ENCODE measurements at regions not wholly inside any gene's neighbourhood (a gene's known extent, or its start where the extent isn't known, plus 50 kb on each side); places are given as distances from the start of the nearest gene placed in this dataset.

DNA sequence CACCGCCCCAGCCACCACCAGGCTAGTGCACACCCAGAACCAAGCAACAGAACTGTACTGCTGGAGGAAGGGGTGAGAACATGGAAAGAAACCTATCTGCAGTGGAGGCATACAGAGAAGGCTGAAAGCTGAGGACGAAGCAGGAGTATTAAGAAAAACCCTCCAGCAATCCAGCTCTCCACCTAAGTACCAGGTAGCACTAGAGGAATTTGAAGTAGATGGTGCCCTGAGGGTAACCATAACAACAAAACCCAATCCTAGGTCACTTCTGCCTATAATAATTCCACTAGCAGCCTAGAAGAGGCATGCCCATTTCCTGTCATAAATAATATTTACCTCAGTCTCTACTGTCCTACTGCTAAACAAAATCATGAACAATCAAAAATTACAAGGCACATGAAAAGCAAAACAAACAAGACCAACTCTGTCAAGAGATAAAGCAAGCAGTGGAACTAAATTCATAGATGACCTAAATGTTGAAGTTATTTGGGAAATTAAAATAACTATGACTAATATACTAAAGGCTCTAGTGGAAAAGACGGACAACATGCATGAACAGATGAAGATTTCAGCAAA, 51.1 kb downstream of the HYCC1 start:
- DNase-seq = no peak

DNA sequence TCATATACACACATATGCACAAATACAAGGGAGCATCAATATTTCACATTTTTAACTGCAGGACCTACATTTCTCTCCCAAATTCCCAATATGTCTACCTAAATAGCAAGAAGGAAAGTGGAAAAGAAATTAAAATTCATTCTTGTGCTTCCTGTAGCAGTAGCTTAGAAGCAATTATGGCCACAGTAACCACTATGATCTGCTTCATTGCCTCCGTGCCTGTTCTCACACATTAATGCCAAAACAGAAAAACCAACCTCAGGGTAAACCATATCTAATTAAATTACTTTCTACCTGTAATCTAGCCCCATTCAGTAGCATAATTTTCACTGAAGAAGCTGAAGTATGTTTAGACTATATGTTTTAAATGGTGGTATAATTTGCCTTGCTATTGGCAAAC, 55.2 kb downstream of the HYCC1 start:
- no peak for DNase-seq

DNA sequence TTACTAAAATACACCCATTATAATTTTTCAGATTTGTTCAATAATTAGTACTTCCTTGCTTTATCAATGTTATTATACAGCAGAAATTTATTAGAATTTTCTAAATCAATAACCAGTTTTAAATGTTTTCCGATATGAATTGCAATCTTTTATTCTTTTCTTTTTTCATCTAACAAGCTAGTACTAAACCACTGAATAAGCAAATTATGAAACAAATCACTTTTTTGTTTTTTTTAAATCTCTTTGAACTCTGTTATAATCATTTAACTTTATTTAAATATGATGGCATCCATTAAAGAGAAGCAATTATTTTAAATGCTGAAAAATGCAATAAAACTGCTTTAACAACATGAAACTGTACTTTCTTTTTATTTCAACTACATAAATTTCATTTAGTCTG, 59.7 kb downstream of the HYCC1 start:
- DNase-seq = no peak

DNA sequence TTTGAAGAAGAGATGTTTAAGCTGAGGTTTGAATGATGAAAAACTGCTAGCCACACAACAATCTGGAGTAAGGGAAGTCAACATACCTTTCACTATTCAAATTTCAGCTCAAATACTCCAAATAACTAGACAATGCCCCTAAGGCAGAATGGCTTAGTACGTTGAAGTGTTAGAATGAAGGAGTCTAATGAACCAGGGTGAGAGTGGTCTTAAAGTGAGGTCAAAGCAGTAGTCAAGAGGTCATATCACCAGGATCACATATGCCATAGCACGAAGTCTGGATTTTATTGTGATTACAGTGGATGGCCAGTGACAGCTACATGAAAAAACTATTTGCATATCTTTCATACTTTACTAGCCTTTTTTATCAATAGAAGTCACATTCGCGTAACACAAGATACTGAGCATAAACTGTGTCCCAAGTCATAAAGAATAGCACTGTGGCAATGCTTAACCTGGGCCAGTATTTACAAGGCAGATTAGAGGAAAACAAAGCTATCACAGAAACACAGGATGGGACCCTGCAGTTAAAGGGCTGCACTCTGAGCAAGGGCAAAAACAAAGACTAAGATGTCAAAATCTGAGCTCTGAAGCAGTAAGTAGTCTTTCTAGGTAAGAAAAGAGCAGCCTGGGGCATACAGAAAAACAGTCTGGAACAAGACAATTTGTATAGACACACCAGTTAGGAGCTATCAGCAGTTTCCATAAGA, 61.5 kb downstream of the HYCC1 start:
- DNase-seq = no peak

DNA sequence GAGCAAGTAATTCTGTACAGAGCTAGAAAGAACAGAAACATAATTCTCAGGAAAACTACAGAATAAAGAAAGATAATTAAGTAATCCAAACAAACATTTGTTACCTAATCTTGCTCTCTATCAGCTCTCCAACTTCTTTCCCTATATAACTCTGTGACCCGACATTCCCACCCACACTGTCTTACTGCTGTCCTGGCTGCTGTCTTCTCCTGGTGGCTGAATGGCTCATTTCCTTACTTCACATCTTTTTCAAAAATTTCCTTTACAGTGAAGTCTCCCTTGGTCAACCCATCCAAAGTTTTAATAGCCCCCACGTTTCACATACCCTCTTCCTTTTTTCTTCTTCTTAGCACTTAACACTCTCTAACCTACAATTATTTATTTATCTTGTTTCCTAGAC, 64.0 kb downstream of the HYCC1 start:
- no peak for DNase-seq

DNA sequence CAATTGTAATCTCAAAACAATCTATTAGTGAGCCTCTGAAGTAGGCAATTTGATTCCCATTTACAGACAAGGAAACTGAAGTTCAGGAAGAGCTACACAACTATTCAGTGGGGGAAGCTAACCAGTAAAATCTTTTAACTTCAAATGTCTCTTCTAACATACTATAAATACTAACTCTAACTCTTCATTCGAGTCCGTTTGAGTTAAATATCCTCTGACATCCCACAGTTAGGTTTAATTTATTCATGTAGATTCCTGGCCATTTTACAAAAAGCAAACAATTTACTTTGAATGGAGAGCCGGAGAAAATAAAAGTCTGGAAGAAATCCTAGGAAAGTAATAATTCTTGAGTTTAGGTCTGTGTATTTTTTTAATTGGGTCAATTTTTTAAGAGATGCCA, 64.7 kb downstream of the HYCC1 start:
- no peak for DNase-seq

DNA sequence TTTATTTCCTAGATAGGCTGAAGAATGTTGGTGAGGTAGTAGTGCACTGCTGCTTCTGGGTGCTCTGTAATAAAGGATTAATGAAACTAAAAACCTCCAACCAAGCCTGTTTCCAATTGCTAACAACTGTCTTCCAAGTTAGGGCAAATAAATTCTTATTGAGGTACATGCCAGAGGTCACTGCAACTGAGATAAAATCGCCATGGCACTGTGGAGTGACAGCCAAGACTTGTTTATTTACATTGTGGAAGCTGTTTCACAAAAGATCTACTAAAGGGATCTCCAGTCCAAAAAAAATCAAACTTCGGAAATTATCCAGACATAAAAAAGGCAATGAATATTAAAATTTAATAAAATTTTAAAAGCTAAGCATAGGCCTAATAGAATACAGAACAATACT, 65.2 kb downstream of the HYCC1 start:
- DNase-seq = no peak

DNA sequence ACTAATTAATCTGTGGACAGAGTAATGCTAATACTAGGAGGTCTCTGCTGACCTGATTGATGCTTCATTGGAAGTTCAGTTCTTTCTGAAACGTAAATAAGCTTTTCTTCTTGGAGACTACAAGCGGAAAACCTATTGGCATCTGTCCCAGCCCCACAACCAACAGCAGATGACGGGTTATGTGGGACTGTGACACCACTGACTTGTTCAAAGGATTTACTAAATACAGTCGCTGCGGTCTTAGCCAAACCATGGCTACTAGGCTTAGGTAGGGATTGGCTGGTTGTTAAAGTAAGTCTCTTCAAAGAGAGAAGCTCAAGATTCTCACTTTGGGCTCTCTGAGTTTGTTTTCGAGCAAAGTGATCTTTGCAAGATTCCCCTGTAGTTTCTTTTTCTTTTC, 68.3 kb downstream of the HYCC1 start:
- DNase-seq = no peak

DNA sequence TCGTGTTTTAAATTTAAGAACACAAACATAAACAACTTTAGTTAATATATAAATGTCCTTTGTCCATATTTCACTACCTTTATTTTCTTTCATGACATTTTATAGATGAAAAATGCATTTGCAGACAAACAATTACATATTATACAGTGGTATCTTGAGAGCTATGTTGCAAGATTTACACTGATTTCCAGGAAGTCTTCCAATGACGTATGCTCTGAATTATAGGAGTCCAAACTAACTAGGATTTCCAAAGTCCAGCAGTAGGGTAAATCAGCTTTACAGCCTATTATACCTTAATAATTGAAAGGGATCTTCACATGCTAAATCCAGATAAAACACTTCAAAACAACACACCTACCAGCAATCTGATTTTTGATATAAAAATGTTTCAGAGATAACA, 69.4 kb downstream of the HYCC1 start:
- DNase-seq = no peak

DNA sequence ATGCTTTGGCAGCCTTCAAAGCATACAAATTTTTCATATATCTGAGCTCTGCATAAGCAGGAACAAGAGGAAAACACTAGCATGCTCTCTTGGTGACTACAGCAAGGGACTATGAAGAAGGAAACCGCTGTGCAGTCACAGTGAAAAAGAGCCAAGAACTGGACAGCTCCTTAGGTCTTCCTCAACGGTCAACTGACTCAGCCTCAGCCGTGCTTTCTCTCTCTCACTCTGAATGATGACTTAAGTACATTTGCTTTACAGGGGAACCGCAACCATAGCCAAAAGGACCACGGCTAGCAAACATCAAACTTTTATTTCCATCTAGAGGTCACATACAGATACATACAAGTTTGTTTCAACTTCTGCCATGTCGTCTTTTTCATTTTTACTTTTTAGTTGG, 69.9 kb downstream of the HYCC1 start:
- no peak for DNase-seq

DNA sequence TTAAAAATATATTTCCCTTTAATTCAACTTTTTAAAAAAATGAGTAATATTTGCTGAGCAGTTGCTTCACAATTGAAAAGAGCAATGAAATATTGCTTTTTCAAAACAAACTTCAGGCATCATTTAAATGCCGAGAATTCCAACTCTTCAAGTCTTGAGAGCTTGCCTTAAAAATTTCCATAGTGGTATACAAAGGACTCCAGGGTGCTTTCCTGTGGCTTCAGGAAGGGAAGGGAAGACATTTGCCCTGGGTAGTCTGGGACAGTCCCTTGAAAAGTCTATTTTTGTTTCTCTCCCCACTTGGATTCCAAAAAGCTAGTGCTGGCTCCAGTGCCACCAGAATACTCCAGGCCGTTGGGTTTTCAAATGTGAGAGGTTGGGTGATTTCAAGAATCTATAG, 71.7 kb downstream of the HYCC1 start:
- no peak for DNase-seq

DNA sequence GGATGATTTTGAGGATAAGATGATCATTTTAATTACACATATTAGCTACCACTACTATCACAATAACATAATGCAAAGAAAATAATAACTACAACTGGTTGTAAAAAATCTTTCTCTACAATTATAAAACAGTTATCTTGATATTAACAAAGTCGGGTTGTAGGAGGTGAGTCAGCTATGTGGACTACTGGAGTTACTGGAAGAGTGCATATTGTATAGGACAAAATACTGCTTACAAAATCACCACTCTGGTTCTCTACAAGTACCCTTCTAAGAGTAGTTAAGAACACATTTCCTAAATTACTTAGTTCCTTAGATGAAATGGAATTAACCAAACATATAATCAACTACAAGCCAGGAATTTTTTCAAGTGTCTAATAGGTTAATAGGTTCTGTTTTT, 74.1 kb downstream of the HYCC1 start:
- no peak for DNase-seq

DNA sequence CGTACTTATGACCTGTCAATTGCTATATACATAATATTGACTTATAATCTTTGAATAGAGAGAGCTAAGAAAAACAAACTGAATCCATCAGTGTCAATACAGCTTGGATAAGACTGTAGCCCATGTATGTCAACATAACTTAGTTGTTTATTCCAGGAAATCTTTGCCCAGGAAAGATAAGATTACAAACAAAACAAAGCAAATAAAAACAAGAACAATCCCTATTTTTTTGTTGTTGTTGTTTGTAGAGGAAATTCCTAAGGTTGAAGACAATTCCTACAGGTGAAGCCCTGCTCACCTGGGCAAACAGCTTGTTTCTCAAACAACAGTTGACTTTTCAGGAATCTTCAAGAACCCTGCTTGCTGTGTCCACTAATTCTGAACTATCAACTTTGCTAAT, 76.0 kb downstream of the HYCC1 start:
- no peak for DNase-seq

DNA sequence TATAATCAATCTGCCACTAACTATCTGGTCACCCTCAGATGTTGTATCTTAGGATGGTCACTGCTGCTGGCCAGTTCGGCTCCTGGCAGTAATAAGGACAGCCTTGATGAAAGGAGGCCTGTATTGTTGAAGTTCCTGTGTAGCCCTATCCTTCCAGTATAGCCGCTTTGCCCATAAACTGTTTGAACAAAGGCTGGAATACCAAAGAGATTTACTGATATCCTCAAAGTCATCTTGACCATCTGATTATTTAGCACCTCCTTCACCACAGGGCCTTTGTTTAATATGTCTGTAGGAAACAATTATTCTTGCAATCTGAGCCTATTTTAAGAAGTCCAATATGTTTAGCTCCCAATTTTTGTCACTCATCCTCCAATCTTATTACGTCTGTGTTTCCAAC, 77.7 kb downstream of the HYCC1 start:
- DNase-seq = no peak

DNA sequence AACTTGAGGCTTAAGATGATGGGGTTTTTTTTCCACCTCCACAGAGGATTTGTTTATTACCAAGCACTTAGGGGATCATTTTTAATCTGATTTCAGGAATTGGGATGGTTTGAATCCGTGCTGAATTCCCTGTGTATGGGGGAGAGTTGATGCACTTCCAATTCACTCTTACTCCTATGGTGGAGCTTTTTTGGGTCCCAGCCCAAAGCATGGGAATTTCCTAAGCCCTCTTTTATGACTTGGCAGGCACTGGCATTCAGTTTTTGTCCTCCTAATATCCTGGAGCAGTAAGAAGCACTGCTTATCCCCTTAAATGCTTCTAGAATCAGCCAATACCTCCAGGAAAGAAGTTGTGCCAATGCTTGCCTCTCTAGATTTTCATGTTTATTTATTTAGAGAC, 78.7 kb downstream of the HYCC1 start:
- no peak for DNase-seq

DNA sequence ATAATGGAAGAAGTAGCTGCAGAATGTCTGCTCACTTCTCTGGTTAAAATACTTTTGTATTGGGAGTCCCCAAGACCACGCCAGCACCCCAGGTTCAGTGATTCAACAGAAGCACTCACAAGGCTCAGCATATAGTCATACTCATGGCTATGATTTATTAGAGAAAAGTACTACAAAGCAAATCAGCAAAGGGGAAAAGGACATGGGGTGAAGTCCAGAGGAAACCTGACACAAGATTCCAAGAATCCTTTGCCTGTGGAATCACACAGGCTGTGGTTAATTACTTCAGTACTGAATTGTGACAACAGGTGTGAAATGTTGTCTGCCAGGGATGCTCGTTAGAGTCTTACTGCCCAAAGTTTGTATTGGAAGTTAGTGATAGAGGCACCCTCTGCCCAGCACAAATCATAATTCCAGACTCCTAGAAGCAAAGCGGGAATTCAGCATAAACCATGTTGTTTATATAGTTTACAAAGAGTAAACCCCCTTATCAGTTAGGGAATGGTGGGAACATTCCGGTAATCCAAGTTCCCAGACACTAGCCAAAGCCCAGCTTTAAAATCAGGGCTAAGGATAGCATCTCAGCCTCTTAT, 79.4 kb downstream of the HYCC1 start:
- no peak for DNase-seq

DNA sequence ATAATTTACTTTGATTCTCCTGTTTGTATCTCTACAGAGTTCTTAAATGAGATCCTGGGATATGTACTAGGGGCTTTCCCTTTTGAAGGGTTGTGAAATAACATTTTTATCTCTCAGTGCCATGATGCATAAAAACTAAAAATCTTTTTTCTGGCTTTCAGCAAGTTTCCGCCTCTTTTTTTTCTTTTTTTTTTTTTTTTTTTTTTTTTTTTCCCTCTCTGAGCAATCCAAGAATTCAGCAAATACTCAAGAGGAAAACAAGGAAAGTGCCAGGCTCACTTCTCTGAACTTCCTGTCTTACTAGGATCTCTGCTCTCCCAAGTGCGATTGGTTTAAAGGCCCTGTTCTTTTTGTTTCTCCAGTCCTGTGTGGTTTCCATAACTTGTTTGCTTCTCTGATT, 79.9 kb downstream of the HYCC1 start:
- DNase-seq = no peak

DNA sequence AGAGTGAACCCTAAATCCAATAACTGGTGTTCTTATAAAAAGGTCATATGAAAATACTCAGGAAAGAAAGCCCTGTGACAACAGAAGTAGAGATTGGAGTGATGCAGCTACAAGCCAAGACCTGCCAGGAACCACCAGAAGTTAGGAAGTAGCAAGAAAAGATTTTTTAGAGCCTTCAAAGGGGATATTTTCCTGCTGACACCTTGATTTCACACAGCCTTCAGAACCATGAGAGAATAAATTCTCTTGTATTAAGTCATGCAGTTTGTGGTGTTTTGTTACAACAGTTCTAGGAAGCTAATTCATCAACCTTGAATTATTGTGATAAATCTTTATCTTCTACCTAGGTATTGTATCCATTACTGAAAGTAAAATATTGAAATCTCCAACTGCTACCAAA, 81.0 kb downstream of the HYCC1 start:
- DNase-seq = no peak

DNA sequence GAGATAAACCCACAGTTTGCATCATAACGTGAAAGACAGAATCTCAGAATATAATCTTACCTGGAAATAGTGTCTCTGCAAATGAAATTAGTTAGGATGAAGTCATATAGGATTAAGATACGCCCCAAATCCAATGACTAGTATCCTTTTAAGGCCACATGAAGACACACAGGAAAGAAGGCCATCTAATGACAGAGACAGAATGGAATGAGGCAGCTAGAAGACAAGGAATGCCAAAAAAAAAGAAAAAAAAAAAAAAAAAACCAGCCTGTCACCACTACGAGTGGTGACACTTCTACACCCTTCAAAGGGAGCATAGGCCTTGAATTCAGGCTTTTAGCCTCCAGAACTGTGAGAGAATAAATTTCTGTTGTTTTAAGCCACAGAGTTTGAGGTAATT, 82.9 kb downstream of the HYCC1 start:
- DNase-seq = no peak

DNA sequence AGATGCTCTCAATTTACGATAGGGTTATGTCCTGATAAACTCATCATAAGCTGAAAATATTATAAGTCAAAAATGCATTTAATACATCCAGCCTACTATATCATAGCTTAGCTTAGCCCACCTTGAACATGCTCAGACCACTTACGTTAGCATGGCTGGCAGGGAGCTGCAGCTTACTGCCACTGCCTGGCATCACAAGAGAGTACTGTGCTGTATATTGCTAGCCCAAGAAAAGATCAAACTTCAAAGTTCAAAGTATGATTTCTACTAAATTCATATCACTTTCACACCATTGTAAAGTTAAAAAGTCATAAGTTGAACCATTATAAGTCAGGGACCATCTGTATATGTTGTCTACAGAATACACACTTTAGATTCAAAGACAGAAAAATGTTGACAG, 91.6 kb downstream of the HYCC1 start:
- DNase-seq = no peak

DNA sequence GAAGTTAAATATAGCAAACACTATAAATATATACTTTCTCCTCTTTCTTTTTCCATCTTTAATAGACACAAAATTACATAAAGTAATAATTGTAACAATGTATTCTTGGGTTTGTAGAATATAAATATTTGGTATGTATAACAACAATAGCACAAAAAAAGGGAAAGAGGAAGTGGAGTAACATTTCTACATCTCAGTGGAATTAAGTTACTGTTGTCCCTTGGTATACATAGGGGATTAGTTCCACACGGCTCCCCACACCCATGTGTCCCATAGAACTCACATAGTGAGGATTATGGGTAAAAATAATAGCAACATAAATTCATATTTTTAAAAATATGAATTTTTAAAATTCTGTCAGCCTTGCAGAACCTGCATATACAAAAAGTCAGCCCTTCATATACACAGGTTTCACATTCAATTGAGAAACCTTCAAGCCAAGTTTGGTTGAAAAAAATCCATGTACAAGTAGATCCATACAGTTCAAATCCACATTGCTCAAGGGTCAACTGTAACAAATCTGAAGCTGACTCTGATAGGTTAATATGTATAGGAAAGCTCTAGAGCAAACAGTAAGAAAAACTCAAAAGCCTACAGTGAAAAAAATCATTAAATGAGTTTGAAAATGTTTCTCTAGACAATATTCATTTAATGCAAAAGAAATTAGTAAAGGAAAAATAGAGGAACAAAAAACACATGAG, 92.4 kb downstream of the HYCC1 start:
- DNase-seq = no peak

DNA sequence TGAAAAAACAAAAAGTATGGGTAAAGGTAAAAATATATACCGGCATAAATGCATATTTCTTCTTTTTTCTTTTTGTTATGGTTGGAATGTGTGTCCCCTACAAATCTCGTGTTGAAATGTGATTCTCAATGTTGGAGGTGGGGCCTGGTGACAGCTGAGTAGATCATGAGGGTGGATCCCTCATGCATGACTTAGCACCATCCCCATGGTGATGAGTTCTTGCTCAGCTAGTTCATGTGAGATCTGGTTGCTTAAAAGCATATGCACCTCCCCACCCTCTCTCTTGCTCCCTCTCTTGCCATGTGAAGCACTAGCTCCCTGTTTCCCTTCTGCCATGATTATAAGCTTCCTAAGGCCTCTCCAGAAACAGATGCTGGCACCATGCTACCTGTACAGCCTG, 93.3 kb downstream of the HYCC1 start:
- no peak for DNase-seq

DNA sequence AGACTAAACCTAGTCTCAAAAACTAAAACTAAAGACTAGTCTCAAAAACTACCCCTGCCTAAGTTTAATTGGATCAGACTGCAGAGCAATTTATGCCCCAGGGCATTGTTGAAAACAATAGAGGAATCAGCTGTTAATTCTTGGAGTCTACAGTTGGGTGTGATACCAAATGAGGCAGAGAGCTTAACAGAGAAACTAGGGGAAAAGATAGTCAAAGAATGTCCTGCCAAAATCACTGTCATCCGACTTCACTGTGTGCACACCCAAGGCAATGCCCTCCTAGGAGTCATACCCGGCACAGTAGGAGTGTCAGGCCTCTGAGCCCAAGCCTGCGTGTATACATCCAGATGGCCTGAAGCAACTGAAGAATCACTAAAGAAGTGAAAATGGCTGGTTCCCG, 90.5 kb upstream of the TOMM7 start:
- DNase-seq = no peak

DNA sequence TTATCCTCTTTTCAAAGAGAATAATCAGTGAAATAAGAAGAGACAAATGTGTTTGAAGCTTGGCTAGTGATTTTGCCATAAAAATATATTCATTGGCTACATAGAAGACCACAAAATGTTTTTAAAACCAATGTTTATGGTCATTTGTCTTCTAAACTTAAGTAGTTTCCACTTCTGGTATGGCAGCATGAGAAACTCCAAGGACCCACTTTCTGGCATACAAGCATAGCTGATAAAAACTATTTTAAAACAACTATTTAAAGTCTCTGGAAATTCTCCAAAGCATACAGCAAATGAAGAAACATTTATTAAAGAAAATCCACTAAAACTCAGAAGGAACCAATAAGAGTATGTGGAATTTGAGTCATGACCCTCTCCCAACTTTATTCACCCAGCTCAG, 89.2 kb upstream of the TOMM7 start:
- no peak for DNase-seq

Data from suppressor macrophage treated with lipopolysaccharide for 1 hour (primary cell).